Esophagus mucosa (tissue), 1 donor: ENCODE measurements at regions not wholly inside any gene's neighbourhood (a gene's known extent, or its start where the extent isn't known, plus 50 kb on each side); places are given as distances from the start of the nearest gene placed in this dataset.
"Not testable (repeated sequence)": the region's sequence is repeated elsewhere in the genome, so short reads cannot be mapped to it uniquely, and the experiment has no call there.

Experiments
- ATAC-seq: fragments of 200-7000 bp; cut with Tn5 transposase; one replicate; pipeline ENCODE4 v1.9.1; 2020
- donor health status: DM: yes; HTN: yes; CAD: no.

- ATAC-seq, result peak; percentile 52
Observed at GRCh38 chr1:146710838-146711521, 227.1 kb upstream of the NBPF12 start.

- not testable (repeated sequence) for ATAC-seq
Observed at GRCh38 chr1:146709302-146709701, 228.8 kb upstream of the NBPF12 start.

GRCh38 chr1:146704162-146704724 is 233.9 kb upstream of the NBPF12 start:
- not testable (repeated sequence) for ATAC-seq

- not testable (repeated sequence) for ATAC-seq
Observed at GRCh38 chr1:146701320-146701719, 236.8 kb upstream of the NBPF12 start.

GRCh38 chr1:146695388-146695787 is 242.7 kb upstream of the NBPF12 start:
- ATAC-seq, result not testable (repeated sequence)

- ATAC-seq, result peak; percentile 29
Observed at GRCh38 chr1:146691798-146692197, 246.3 kb upstream of the NBPF12 start.

- not testable (repeated sequence) for ATAC-seq
Observed at GRCh38 chr1:146688893-146689292, 249.2 kb upstream of the NBPF12 start.

GRCh38 chr1:146686777-146687366 is 251.3 kb upstream of the NBPF12 start:
- not testable (repeated sequence) for ATAC-seq

GRCh38 chr1:146683126-146683429 is 255.0 kb upstream of the NBPF12 start:
- ATAC-seq, result not testable (repeated sequence)

GRCh38 chr1:146682227-146683125 is 255.6 kb upstream of the NBPF12 start:
- ATAC-seq, result not testable (repeated sequence)

- ATAC-seq, result not testable (repeated sequence)
Observed at GRCh38 chr1:146673729-146674299, 264.3 kb upstream of the NBPF12 start.

GRCh38 chr1:146672608-146673007 is 265.5 kb upstream of the NBPF12 start:
- ATAC-seq, result not testable (repeated sequence)

GRCh38 chr1:146671588-146671987 is 266.5 kb upstream of the NBPF12 start:
- not testable (repeated sequence) for ATAC-seq

- ATAC-seq, result not testable (repeated sequence)
Observed at GRCh38 chr1:146670832-146671566, 267.1 kb upstream of the NBPF12 start.

GRCh38 chr1:146666275-146666674 is 271.8 kb upstream of the NBPF12 start:
- ATAC-seq, result not testable (repeated sequence)

GRCh38 chr1:146660242-146660641 is 277.9 kb upstream of the NBPF12 start:
- not testable (repeated sequence) for ATAC-seq

- ATAC-seq, result not testable (repeated sequence)
Observed at GRCh38 chr1:146656356-146657060, 281.6 kb upstream of the NBPF12 start.

- not testable (repeated sequence) for ATAC-seq
Observed at GRCh38 chr1:146654763-146655162, 283.4 kb upstream of the NBPF12 start.

GRCh38 chr1:146645978-146646604 is 292.0 kb upstream of the NBPF12 start:
- not testable (repeated sequence) for ATAC-seq

- not testable (repeated sequence) for ATAC-seq
Observed at GRCh38 chr1:146641534-146641933, 296.6 kb upstream of the NBPF12 start.

- peak; percentile 60 for ATAC-seq
Observed at GRCh38 chr1:146640671-146641070, 297.5 kb upstream of the NBPF12 start.
